Lower leg skin (tissue), 3 donors: ENCODE measurements at regions not wholly inside any gene's neighbourhood (a gene's known extent, or its start where the extent isn't known, plus 50 kb on each side); places are given as distances from the start of the nearest gene placed in this dataset.

Source experiments
- CTCF ChIP-seq, 3 donors: fragments of 450-650 bp; IDR thresholded peaks; one replicate each; pipeline ENCODE4 v1.5.1; 2016; ENCODE audit warnings: antibody characterized with exemption in 3 of 3, mild to moderate bottlenecking in 3 of 3, moderate library complexity in 2 of 3
- POLR2A ChIP-seq, 2 donors: fragments of 450-650 bp; IDR thresholded peaks; one replicate each; pipeline ENCODE4 v1.6.1; 2016 to 2017; ENCODE audit warnings: antibody characterized with exemption in 2 of 2, mild to moderate bottlenecking in 1 of 2, moderate library complexity in 1 of 2

GRCh38 chr2:203804764-203805485, 62.6 kb upstream of the CTLA4 start:
- no peak for TF ChIP-seq POLR2A (IDR thresholded peaks at IDR 0.05)
- no peak for TF ChIP-seq CTCF (IDR thresholded peaks at IDR 0.05)
